Kidney (tissue), 13 donors: ENCODE measurements at regions not wholly inside any gene's neighbourhood (a gene's known extent, or its start where the extent isn't known, plus 50 kb on each side); places are given as distances from the start of the nearest gene placed in this dataset.

Experiments
- DNase-seq, 5 donors: peaks; one replicate each; pipeline ENCODE4 v3.0.0-alpha.2; 2013 to 2020
- FAIRE-seq: peaks from 2 replicates; lab custom pipeline; 2012; peaks lifted over from hg19 to GRCh38; lab: Jason Lieb, UNC
- H3K27ac ChIP-seq, 2 donors: one replicate each; pipeline ENCODE4 v1.7.0; 2013; ENCODE audit warnings: low read depth in 2 of 2, low read length in 2 of 2, inconsistent platforms in 1 of 2
- H3K27me3 ChIP-seq: one replicate; pipeline ENCODE4 v1.7.1; 2013; ENCODE audit warnings: low read length, inconsistent platforms; ENCODE audit not compliant: control insufficient read depth, insufficient read depth
- H3K36me3 ChIP-seq, 3 donors: one replicate each; pipeline versions ENCODE4 v1.7.0 to v1.7.1; 2013; ENCODE audit warnings: low read length in 3 of 3, control low read depth in 1 of 3, inconsistent platforms in 1 of 3; ENCODE audit not compliant: insufficient read depth in 3 of 3, control insufficient read depth in 2 of 3
- H3K4me1 ChIP-seq, 3 donors: one replicate each; pipeline versions ENCODE4 v1.7.0 to v1.7.1; 2013; ENCODE audit warnings: low read length in 3 of 3, inconsistent platforms in 1 of 3, low read depth in 1 of 3; ENCODE audit not compliant: control insufficient read depth in 2 of 3, insufficient read depth in 2 of 3
- H3K4me3 ChIP-seq, 3 donors: one replicate each; pipeline versions ENCODE4 v1.7.0 to v1.8.1; 2013; ENCODE audit warnings: low read length in 3 of 3, control low read depth in 1 of 3, inconsistent platforms in 1 of 3
- H3K9ac ChIP-seq, 3 donors: one replicate each; pipeline versions ENCODE4 v1.7.0 to v1.7.1; 2013; ENCODE audit warnings: low read length in 3 of 3, control low read depth in 1 of 3, inconsistent platforms in 1 of 3
- H3K9me3 ChIP-seq, 3 donors: one replicate each; pipeline versions ENCODE4 v1.7.0 to v1.7.1; 2013; ENCODE audit warnings: low read length in 3 of 3, control low read depth in 1 of 3, inconsistent platforms in 1 of 3; ENCODE audit not compliant: control insufficient read depth in 2 of 3, insufficient read depth in 1 of 3
- CTCF ChIP-seq: IDR thresholded peaks from 3 replicates; pipeline ENCODE4 v1.5.1; 2012; ENCODE audit warnings: mild to moderate bottlenecking, moderate library complexity, borderline replicate concordance; ENCODE audit not compliant: insufficient read depth; ENCODE audit errors: extremely low read depth
- intact Hi-C: fragments of 100-400 bp; cut with DNase I; formaldehyde crosslinking; loops from one replicate; pipeline ENCODE4 v1.11.1; 2022
- donor health status: control.
- donor health status: control.
- donor health status: control.
- donor health status: control.
- donor health status: control.
- donor health status: DM: yes; HTN: yes; CAD: no.
- donor health status: Normal renal cell carcinoma (clear cell type).

- Histone ChIP-seq H3K4me1 (no peaks in the 10 kb centered on the region), H3K9me3 (no peaks in the 10 kb centered on the region), H3K4me3 (no peak overlapping the region), H3K36me3 (no peaks in the 10 kb centered on the region), H3K27me3 (no peaks in the 10 kb centered on the region), H3K9ac (no peak overlapping the region), H3K27ac (no peak overlapping the region)
- DNase-seq (peak in 1 of 5 donors; percentile 50), FAIRE-seq (no peak)
- no peak for TF ChIP-seq CTCF
- intact Hi-C loops: no loop called here
These were observed 100.8 kb upstream of the PITX1 start for GRCh38 chr5:135134691-135135381.

- Histone ChIP-seq H3K4me3 (no peak overlapping the region), H3K27ac (no peak overlapping the region), H3K4me1 (no peaks in the 10 kb centered on the region), H3K27me3 (no peaks in the 10 kb centered on the region), H3K9me3 (no peaks in the 10 kb centered on the region), H3K9ac (no peak overlapping the region), H3K36me3 (no peaks in the 10 kb centered on the region)
- intact Hi-C loops: no loop called here
- DNase-seq (peak in 2 of 5 donors; percentile 34 to 61), FAIRE-seq (no peak)
- TF ChIP-seq CTCF: no peak
These were observed 99.9 kb upstream of the PITX1 start for GRCh38 chr5:135133698-135134515.

GRCh38 chr5:135133181-135133580 is 99.2 kb upstream of the PITX1 start:
- TF ChIP-seq CTCF: no peak

More at GRCh38 chr5:135133181-135133580, 99.2 kb upstream of the PITX1 start:
- H3K4me3 ChIP-seq: no peak overlapping the region
- intact Hi-C loops: no loop called here
- H3K9me3 ChIP-seq: no peaks in the 10 kb centered on the region
- H3K36me3 ChIP-seq: no peaks in the 10 kb centered on the region
- FAIRE-seq (no peak), DNase-seq (peak in 1 of 5 donors; percentile 6)
- no peaks in the 10 kb centered on the region for H3K4me1 ChIP-seq
- no peak overlapping the region for H3K9ac ChIP-seq
- no peaks in the 10 kb centered on the region for H3K27me3 ChIP-seq
- H3K27ac ChIP-seq: no peak overlapping the region
